Activated T-cell treated with anti-CD3 and anti-CD28 coated beads, Interleukin-2, amount 50 U/mL, for 48 hours (primary cell): ENCODE measurements at regions not wholly inside any gene's neighbourhood (a gene's known extent, or its start where the extent isn't known, plus 50 kb on each side); places are given as distances from the start of the nearest gene placed in this dataset.

ENCODE experiments used
- DNase-seq, 2 experiments: peaks; one replicate each; pipeline ENCODE4 v3.0.0-alpha.2; 2020

GRCh38 chr5:77948476-77948875, 172.3 kb upstream of the TBCA start:
- DNase-seq: no peak

- no peak for DNase-seq
Measured at GRCh38 chr5:77947041-77947428, 170.9 kb upstream of the TBCA start.

- DNase-seq: no peak
Measured at GRCh38 chr5:77946381-77947040, 170.4 kb upstream of the TBCA start.

- DNase-seq: no peak
Measured at GRCh38 chr5:77945874-77946273, 169.7 kb upstream of the TBCA start.

GRCh38 chr5:77944757-77945340, 168.7 kb upstream of the TBCA start:
- DNase-seq: no peak

GRCh38 chr5:77943851-77944250, 167.7 kb upstream of the TBCA start:
- DNase-seq: no peak

GRCh38 chr5:77942578-77943239, 166.6 kb upstream of the TBCA start:
- no peak for DNase-seq

GRCh38 chr5:77937015-77937908, 161.1 kb upstream of the TBCA start:
- DNase-seq: no peak

GRCh38 chr5:77936365-77936693, 160.2 kb upstream of the TBCA start:
- DNase-seq: no peak

- peak in 1 of 2 experiments; percentile 34 for DNase-seq
Measured at GRCh38 chr5:77935506-77936364, 159.6 kb upstream of the TBCA start.

- no peak for DNase-seq
Measured at GRCh38 chr5:77928776-77929300, 152.7 kb upstream of the TBCA start.

GRCh38 chr5:77926337-77926736, 150.2 kb upstream of the TBCA start:
- no peak for DNase-seq

GRCh38 chr5:77925503-77925902, 149.4 kb upstream of the TBCA start:
- no peak for DNase-seq

- DNase-seq: no peak
Measured at GRCh38 chr5:77924081-77924480, 147.9 kb upstream of the TBCA start.

GRCh38 chr5:77923666-77924065, 147.5 kb upstream of the TBCA start:
- no peak for DNase-seq

- no peak for DNase-seq
Measured at GRCh38 chr5:77921094-77921768, 145.1 kb upstream of the TBCA start.

- DNase-seq: no peak
Measured at GRCh38 chr5:77920359-77921058, 144.4 kb upstream of the TBCA start.

- DNase-seq: no peak
Measured at GRCh38 chr5:77915346-77915745, 139.2 kb upstream of the TBCA start.

GRCh38 chr5:77912721-77913120, 136.6 kb upstream of the TBCA start:
- no peak for DNase-seq

- DNase-seq: no peak
Measured at GRCh38 chr5:77910602-77911188, 134.6 kb upstream of the TBCA start.

GRCh38 chr5:77909237-77909636, 133.1 kb upstream of the TBCA start:
- no peak for DNase-seq
